CD4-positive, CD25-positive, alpha-beta regulatory T cell (primary cell): ENCODE measurements at regions not wholly inside any gene's neighbourhood (a gene's known extent, or its start where the extent isn't known, plus 50 kb on each side); places are given as distances from the start of the nearest gene placed in this dataset.
"Not testable (repeated sequence)": the region's sequence is repeated elsewhere in the genome, so short reads cannot be mapped to it uniquely, and the experiment has no call there.

Experiments
- ATAC-seq, 2 donors: fragments of 150-1000 bp; cut with Tn5 transposase; one replicate each; pipeline ENCODE4 v1.10.0; 2021; ENCODE audit warnings: low read depth in 2 of 2, moderate number of reproducible peaks in 2 of 2, moderate library complexity in 1 of 2
- DNase-seq, 3 donors: peaks; one replicate each; pipeline versions ENCODE4 v3.0.0 to v3.0.0-alpha.2; 2012 to 2022; ENCODE audit warnings: mixed read lengths in 1 of 3
- H3K27ac ChIP-seq: one replicate; pipeline ENCODE4 v1.7.0; 2013; ENCODE audit warnings: mild to moderate bottlenecking, low read length; ENCODE audit not compliant: insufficient read depth, poor library complexity, severe bottlenecking
- H3K27me3 ChIP-seq: one replicate; pipeline ENCODE4 v1.7.0; 2013; ENCODE audit warnings: low read length; ENCODE audit not compliant: control insufficient read depth, insufficient read depth
- H3K36me3 ChIP-seq: one replicate; pipeline ENCODE4 v1.7.0; 2013; ENCODE audit warnings: mild to moderate bottlenecking, low read length, moderate library complexity; ENCODE audit not compliant: control insufficient read depth, insufficient read depth
- H3K4me1 ChIP-seq: 2 replicates; pipeline ENCODE4 v1.7.0; 2013; ENCODE audit warnings: mild to moderate bottlenecking, low read length; ENCODE audit not compliant: insufficient read depth, control insufficient read depth, poor library complexity, severe bottlenecking
- H3K4me3 ChIP-seq: one replicate; pipeline ENCODE4 v1.7.0; 2013; ENCODE audit warnings: low read depth, mild to moderate bottlenecking, low read length, moderate library complexity
- H3K9me3 ChIP-seq, 2 experiments: 1 replicate in 1 of 2; 2 replicates in 1 of 2; pipeline ENCODE4 v1.7.0; 2013; ENCODE audit warnings: low read length in 2 of 2, mild to moderate bottlenecking in 1 of 2, moderate library complexity in 1 of 2; ENCODE audit not compliant: control insufficient read depth in 2 of 2
- H3K27ac Mint-ChIP-seq, 3 donors: one replicate each; pipeline ENCODE4 v1.8.0; 2020 to 2022; ENCODE audit warnings: mild to moderate bottlenecking in 3 of 3, mixed read lengths in 3 of 3, moderate library complexity in 2 of 3
- H3K27me3 Mint-ChIP-seq: one replicate; pipeline ENCODE4 v1.8.0; 2022; ENCODE audit warnings: mild to moderate bottlenecking, mixed read lengths
- H3K36me3 Mint-ChIP-seq: one replicate; pipeline ENCODE4 v1.8.0; 2020; ENCODE audit warnings: mixed read lengths
- H3K4me1 Mint-ChIP-seq, 4 donors: one replicate each; pipeline ENCODE4 v1.8.0; 2020 to 2022; ENCODE audit warnings: mixed read lengths in 4 of 4, mild to moderate bottlenecking in 1 of 4
- H3K4me3 Mint-ChIP-seq, 4 donors: one replicate each; pipeline ENCODE4 v1.8.0; 2020 to 2022; ENCODE audit warnings: mild to moderate bottlenecking in 4 of 4, mixed read lengths in 4 of 4, moderate library complexity in 3 of 4
- H3K9me3 Mint-ChIP-seq, 7 donors: one replicate each; pipeline ENCODE4 v1.8.0; 2020 to 2022; ENCODE audit warnings: mixed read lengths in 7 of 7, mild to moderate bottlenecking in 3 of 7, moderate library complexity in 2 of 7

DNA sequence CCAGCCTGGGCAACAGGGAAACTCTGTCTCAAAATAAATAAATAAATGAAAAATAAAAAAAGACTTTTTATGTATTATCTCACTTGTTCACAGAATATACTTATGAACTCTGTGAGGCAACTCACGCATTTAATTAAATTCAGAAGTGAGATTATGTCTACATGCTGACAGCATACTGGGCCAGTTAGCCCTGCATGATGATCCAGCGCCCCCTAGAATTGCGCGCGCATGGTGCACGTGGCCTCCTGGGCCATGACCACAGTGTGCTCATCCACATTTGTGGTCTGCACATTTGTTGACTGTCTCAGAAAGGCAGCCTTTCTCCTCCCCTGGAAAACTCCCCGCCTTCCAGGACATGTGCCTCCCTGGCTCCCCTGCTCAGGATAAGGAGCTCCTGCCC lies 64.8 kb upstream of the METTL9 start:
- not testable (repeated sequence) for H3K4me1 ChIP-seq, H3K36me3 Mint-ChIP-seq, H3K36me3 ChIP-seq, H3K27ac ChIP-seq, H3K4me1 Mint-ChIP-seq, H3K27me3 Mint-ChIP-seq, H3K4me3 Mint-ChIP-seq, H3K4me3 ChIP-seq, H3K27ac Mint-ChIP-seq, H3K27me3 ChIP-seq, H3K9me3 Mint-ChIP-seq, H3K9me3 ChIP-seq
- DNase-seq (peak in 1 of 3 donors; percentile 34), ATAC-seq (peak in 1 of 2 donors; percentile 44)

DNA sequence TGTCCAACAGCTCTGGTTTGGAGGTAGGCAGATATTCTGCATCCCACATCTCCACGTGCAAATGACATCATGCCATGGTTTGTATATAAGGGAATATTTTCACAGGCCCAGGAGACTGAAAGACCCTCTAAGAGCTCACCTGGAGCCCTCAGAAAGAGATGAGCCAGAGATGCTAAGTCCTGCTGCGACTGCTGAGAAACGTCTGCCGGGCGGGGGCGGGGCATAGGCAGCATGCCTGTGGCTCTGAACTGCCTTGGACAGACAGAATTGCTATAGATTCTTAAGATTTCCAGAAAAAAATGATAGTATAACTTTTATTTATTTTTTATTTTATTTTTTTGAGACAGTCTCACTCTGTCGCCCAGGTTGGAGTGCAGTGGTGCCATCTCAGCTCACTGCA lies 64.2 kb upstream of the METTL9 start:
- H3K27me3 ChIP-seq, H3K36me3 Mint-ChIP-seq, H3K27me3 Mint-ChIP-seq, H3K4me1 Mint-ChIP-seq, H3K4me3 ChIP-seq, ATAC-seq, DNase-seq, H3K9me3 Mint-ChIP-seq, H3K4me1 ChIP-seq, H3K9me3 ChIP-seq, H3K27ac Mint-ChIP-seq, H3K36me3 ChIP-seq, H3K27ac ChIP-seq, H3K4me3 Mint-ChIP-seq: not testable (repeated sequence)

DNA sequence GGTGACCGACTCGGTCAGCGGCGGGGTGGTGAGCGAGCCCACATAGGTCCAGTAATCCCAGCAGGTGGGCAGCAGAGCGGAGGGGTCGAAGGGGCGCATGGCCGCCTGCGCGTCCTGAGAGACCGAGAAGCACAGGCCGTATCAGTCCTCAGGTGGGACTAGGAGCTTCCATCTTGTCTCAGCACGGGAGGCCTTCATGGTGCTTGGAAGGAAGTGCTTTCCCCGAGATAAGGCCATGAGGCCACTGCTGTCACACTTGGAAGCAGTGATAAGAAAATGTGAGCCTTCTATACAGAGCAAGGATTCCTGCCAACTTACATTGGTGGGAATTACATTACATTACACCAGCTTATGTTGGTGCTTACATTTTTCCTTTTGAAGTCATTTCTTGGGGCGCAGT lies 62.6 kb upstream of the METTL9 start:
- H3K4me3 Mint-ChIP-seq, H3K36me3 ChIP-seq, H3K27ac Mint-ChIP-seq: not testable (repeated sequence)

DNA sequence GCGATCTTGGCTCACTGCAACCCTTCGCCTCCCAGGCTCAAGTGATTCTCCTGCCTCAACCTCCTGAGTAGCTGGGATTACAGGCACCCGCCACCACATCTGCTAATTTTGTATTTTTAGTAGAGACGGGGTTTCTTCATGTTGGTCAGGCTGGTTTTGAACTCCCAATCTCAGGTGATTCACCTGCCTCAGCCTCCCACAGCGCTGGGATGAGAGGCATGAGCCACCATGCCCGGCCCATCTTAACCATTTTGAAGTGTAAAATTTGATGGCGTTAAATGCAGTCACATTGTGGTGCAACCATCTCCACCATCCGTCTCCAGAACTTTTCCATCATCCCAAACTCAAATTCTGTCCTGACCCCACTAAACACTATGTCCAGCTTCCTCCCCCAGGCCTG lies 61.8 kb upstream of the METTL9 start:
- H3K27ac ChIP-seq, ATAC-seq, H3K27ac Mint-ChIP-seq, H3K9me3 Mint-ChIP-seq, H3K36me3 ChIP-seq, H3K27me3 Mint-ChIP-seq, H3K4me1 ChIP-seq, H3K27me3 ChIP-seq, H3K4me3 Mint-ChIP-seq, H3K36me3 Mint-ChIP-seq, DNase-seq, H3K4me3 ChIP-seq, H3K9me3 ChIP-seq: not testable (repeated sequence)
- H3K4me1 Mint-ChIP-seq, result peaks cover 0 to 16% (median 6%) of the 10 kb centered on the region in 4 donors

More for the DNA sequence above, 62.6 kb upstream of the METTL9 start:
- not testable (repeated sequence) for H3K9me3 ChIP-seq, H3K27me3 Mint-ChIP-seq, DNase-seq, H3K4me1 ChIP-seq, H3K27me3 ChIP-seq, ATAC-seq, H3K4me3 ChIP-seq, H3K27ac ChIP-seq, H3K36me3 Mint-ChIP-seq, H3K9me3 Mint-ChIP-seq
- peaks cover 0 to 13% (median 6%) of the 10 kb centered on the region in 4 donors for H3K4me1 Mint-ChIP-seq

DNA sequence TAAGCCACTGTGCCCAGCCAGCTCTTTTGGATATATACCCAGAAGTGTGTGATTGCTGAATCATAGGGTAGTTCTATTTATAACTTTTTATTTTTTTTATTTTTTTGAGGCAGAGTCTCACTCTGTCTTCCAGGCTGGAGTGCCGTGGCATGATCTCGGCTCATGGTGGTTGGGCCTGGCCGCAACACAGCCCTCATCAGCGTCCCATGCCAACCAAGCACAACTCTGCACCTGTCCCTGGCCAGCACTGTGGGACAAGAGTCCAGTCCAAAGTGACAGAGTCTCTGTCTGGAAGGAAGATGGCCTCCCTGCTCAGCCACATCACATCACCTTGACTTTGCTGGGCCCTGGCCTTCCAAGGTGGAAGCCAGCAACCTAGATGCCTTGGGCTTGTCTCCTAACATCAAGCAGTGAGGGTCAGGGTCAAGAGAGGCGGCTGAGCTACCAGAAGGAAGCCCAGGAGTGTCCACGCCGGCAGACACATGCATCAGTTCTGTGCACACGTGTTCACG lies 60.2 kb upstream of the METTL9 start:
- not testable (repeated sequence) for H3K27me3 ChIP-seq

DNA sequence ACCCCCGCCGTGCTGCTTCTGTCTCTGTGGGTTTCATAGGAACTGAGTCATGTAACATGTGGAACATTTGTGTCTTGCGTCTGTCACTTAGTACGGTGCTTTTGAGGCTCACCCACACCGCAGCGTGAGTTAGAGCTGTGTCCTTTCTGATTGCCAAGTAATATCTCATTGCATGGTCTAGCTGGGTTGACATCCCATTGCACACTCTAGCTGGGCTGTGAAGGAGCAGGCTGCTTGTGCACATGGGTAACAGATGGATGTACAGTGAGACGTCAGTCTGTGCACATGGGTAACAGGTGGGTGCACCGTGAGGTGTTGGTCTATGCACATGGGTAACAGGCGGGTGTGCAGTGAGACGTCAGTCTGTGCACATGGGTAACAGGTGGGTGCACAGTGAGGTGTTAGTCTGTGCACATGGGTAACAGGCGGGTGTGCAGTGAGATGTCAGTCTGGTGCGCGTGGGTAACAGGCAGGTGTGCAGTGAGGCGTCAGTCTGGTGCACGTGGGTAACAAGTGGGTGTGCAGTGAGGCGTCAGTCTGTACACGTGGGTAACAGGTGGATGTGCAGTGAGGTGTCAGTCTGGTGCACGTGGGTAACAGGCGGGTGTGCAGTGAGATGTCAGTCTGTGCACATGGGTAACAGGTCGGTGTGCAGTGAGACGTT lies 58.5 kb upstream of the METTL9 start:
- not testable (repeated sequence) for H3K4me1 ChIP-seq, H3K9me3 Mint-ChIP-seq, H3K27me3 Mint-ChIP-seq, H3K9me3 ChIP-seq, H3K36me3 Mint-ChIP-seq, H3K36me3 ChIP-seq, H3K4me3 ChIP-seq, H3K27ac ChIP-seq, H3K27me3 ChIP-seq
- Mint-ChIP-seq H3K27ac (peak overlapping the region; percentile 24 to 70 (median 33)), H3K4me1 (peaks cover 0 to 19% (median 6%) of the 10 kb centered on the region in 4 donors), H3K4me3 (peak overlapping the region in 1 of 4 donors; percentile 25)
- ATAC-seq, result peak; percentile 81 to 85
- peak in 1 of 3 donors; percentile 20 for DNase-seq

More for the DNA sequence above, 60.2 kb upstream of the METTL9 start:
- not testable (repeated sequence) for H3K9me3 ChIP-seq, H3K9me3 Mint-ChIP-seq, H3K36me3 ChIP-seq, H3K4me1 ChIP-seq, DNase-seq, H3K4me3 Mint-ChIP-seq, H3K27ac Mint-ChIP-seq, H3K36me3 Mint-ChIP-seq, H3K27ac ChIP-seq, H3K4me3 ChIP-seq, H3K27me3 Mint-ChIP-seq, ATAC-seq
- peaks cover 0 to 19% (median 6%) of the 10 kb centered on the region in 4 donors for H3K4me1 Mint-ChIP-seq

DNA sequence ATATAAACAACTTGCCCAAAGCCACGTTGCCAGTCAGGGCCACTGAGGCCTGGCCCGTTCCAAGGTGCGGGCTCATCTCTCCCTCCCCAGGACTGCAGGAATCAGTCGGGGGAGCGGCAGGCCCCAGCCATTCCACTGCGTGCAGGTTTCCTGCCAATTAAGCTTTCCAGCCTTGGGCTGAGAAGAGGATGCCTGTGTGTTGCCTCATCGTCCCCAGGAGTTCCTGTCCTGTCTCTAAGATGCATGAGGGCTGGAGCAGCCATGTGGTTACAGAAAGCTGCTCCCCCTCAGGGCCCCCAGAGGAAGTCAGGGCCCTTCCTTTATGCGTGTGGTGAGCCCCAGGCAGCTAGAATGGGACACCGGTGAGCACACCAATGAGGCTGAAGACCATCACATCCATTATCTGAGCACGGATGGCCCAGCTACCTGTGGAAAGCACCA lies 57.7 kb upstream of the METTL9 start:
- peaks cover 0 to 19% (median 6%) of the 10 kb centered on the region in 4 donors for H3K4me1 Mint-ChIP-seq
- not testable (repeated sequence) for H3K27me3 ChIP-seq, H3K36me3 Mint-ChIP-seq, H3K27ac ChIP-seq, H3K27me3 Mint-ChIP-seq, H3K4me1 ChIP-seq, H3K9me3 ChIP-seq, H3K36me3 ChIP-seq, H3K9me3 Mint-ChIP-seq, H3K4me3 Mint-ChIP-seq, H3K4me3 ChIP-seq
- peak overlapping the region in 1 of 3 donors; percentile 24 for H3K27ac Mint-ChIP-seq
- peak in 1 of 3 donors; percentile 21 for DNase-seq
- ATAC-seq, result peak; percentile 35 to 40

DNA sequence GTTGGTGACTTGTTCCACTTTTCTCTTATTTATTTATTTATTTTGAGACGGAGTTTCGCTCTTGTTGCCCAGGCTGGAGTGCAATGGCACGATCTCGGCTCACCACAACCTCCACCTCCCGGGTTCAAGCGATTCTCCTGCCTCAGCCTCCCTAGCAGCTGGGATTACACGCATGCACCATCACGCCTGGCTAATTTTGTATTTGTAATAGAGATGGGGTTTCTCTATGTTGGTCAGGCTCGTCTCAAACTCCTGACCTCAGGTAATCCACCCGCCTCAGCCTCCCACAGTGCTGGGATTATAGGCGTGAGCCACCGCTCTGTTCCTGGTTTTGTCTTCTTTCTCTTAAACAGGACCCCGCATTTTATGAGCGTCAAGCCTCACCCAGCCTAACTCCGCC lies 57.3 kb upstream of the METTL9 start:
- not testable (repeated sequence) for H3K27ac Mint-ChIP-seq, H3K36me3 Mint-ChIP-seq, H3K4me3 ChIP-seq, H3K27ac ChIP-seq, H3K4me1 ChIP-seq, H3K27me3 Mint-ChIP-seq, H3K36me3 ChIP-seq, H3K27me3 ChIP-seq, H3K9me3 Mint-ChIP-seq, H3K9me3 ChIP-seq, ATAC-seq, H3K4me3 Mint-ChIP-seq, DNase-seq
- H3K4me1 Mint-ChIP-seq, result peaks cover 0 to 19% (median 6%) of the 10 kb centered on the region in 4 donors
